Limb (tissue), 2 donors: ENCODE measurements at regions not wholly inside any gene's neighbourhood (a gene's known extent, or its start where the extent isn't known, plus 50 kb on each side); places are given as distances from the start of the nearest gene placed in this dataset.

ENCODE experiments used
- DNase-seq, 2 donors: peaks; one replicate each; pipeline ENCODE4 v3.0.0-alpha.2; 2016; ENCODE audit errors: extremely low spot score in 2 of 2

- DNase-seq: no peak
These were observed 96.6 kb upstream of the TMEM196 start for GRCh38 chr7:19869979-19870378.

GRCh38 chr7:19853261-19853832 lies 79.9 kb upstream of the TMEM196 start:
- DNase-seq: no peak

- DNase-seq: no peak
These were observed 78.8 kb upstream of the TMEM196 start for GRCh38 chr7:19852192-19852591.

- no peak for DNase-seq
These were observed 78.1 kb upstream of the TMEM196 start for GRCh38 chr7:19851504-19851903.

- no peak for DNase-seq
These were observed 61.1 kb upstream of the TMEM196 start for GRCh38 chr7:19834566-19834965.

- no peak for DNase-seq
These were observed 57.2 kb upstream of the TMEM196 start for GRCh38 chr7:19830604-19831003.
